Left cardiac atrium (tissue), 4 donors: ENCODE measurements at regions not wholly inside any gene's neighbourhood (a gene's known extent, or its start where the extent isn't known, plus 50 kb on each side); places are given as distances from the start of the nearest gene placed in this dataset.
"Not testable (repeated sequence)": the region's sequence is repeated elsewhere in the genome, so short reads cannot be mapped to it uniquely, and the experiment has no call there.

Source experiments
- ATAC-seq, 2 donors: fragments of 200-7000 bp; cut with Tn5 transposase; one replicate each; pipeline ENCODE4 v1.9.1; 2020; ENCODE audit warnings: mild to moderate bottlenecking in 2 of 2, moderate library complexity in 2 of 2
- DNase-seq: peaks from one replicate; pipeline ENCODE4 v3.0.0-alpha.2; 2020
- intact Hi-C, 2 donors: fragments of 100-400 bp; cut with DNase I; formaldehyde crosslinking; loops; one replicate each; pipeline versions ENCODE4 v1.14.1 to v1.15.1; 2022 to 2023
- donor health status: DM: no; HTN: yes; CAD: no.
- donor health status: DM: no; HTN: yes; CAD: no; lungs with severe emphysema.
- donor health status: DM: yes; HTN: yes; CAD: no.
- donor health status: Dilated cardiomyopathy.

DNA sequence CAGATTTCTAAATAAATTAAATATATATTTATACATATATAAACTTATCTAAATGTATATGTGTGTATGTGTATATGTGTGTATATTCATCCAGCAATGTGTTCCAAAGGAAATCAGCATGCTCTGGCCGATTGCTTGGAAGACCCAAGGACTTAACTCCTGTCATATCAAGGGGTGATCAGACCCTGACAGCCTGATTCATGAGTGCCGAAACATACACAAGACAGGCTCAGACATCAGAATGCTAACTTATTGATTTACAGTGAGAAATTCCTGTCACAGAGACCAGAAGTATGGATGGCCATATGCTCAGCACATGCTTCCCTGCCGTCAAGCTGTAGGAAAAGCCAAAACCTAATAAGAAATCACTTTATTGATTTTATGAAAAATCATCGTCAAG is 545.1 kb upstream of the NR5A2 start:
- ATAC-seq (no peak), DNase-seq (no peak)
- intact Hi-C loops = no loop called here

DNA sequence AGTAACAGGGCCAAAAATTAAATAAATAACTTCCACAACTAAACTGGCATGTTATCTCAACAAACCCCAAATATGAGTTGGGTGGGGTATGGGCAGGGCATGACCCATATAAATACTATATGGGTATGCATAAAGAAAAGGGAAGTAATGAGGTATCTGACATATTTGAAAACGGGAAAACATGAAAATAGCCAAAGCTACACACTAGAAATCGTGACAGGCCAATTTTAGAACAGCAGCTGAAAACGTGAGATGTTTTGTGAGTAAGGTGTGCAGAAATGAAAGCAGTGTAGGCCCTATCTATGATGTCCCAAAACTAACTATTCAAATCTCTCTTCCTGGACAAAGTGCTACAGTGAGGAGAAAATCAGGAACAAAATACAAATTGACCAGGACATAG is 537.9 kb upstream of the NR5A2 start:
- intact Hi-C loops = no loop called here
- ATAC-seq (no peak), DNase-seq (no peak)

DNA sequence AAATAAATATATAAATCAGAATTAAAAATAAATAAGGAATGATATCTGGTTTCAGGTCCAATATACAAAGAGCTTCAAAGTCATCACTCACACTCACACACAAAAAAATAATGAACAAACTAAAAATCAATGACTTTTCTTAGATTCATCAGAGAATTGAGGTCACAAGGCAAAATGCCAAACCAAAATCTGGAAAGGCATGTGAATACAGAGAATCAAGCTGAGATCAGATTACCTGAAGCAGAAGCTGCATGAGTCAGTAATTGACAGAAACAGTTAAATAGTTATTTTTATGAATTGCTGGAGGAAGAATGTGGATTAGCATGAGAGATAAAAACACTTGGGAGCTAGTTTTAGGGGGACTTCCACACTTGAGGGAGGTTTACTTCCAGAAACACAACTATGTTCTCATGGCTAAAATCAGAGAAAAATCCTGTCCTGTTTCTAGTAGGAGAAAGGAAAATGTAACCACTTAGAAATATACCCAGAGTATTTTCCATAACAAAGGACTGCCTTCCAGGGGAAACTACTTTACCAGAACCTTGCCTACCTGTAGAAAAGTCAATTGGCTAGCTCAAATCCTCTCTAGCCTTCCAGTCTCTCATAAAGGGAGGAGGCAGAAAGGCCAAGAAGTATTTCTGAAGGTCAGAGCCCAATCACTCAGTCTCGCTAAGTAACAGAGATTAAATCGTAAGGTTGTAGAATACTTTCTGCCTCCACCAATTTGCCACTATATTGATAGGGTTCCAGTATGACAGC is 536.6 kb upstream of the NR5A2 start:
- ATAC-seq (no peak), DNase-seq (no peak)
- intact Hi-C loops = no loop called here

DNA sequence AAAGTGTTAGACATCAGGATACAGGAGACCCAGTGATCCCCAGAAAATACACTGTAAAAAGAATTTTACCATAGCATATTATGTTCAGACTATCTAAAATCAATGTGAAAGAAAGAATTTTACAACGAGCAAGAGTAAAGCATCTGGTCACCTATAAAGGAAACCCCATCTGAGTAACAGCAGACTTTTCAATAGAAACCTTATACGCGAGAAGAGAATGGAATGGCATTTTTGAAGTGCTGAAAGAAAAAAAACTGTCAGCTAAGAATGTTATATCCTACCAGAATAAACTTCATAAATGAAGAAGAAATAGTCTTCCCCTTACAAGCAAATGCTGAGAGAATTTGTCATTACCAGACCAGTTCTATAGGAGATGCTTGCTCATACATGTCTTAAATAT is 532.1 kb upstream of the NR5A2 start:
- ATAC-seq = no peak
- intact Hi-C loops = no loop called here
- no peak for DNase-seq

DNA sequence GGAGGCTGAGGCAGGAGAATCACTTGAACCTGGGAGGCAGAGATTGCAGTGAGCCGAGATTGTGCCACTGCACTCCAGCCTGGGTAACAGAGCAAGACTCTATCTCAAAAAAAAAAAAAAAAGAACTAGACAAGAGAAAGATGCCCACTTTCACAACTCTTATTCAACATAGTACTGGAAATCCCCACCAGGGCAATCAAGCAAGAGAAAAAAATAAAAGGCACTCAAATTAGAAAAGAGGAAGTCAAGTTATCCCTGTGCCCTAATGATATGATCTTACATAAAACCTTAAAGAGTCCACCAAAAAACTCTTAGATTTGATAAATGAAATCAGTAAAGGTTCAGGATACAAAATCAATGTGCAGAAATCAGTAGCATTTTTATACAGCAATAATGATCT is 528.7 kb upstream of the NR5A2 start:
- ATAC-seq, intact Hi-C loops, DNase-seq: not testable (repeated sequence)

DNA sequence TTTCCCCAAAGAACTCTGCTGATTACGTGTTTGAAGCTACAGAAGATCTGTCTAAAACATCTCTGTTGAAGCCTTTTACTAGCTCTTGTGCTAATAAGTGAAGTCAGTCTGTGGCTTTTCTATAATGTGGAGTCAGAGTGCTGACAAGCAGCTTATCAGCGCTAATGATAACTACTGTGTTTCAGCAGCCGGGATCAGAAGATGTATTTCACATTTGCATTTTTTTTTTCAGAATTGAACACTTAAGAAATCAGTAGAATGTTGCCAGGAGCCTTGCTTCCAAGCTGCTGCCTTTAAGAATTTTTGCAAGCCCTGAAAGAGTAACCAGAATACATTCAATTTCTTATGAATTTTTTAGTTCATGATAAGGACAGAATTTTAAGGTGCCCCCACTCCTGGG is 519.4 kb upstream of the NR5A2 start:
- DNase-seq (no peak), ATAC-seq (no peak)
- intact Hi-C loops = no loop called here

DNA sequence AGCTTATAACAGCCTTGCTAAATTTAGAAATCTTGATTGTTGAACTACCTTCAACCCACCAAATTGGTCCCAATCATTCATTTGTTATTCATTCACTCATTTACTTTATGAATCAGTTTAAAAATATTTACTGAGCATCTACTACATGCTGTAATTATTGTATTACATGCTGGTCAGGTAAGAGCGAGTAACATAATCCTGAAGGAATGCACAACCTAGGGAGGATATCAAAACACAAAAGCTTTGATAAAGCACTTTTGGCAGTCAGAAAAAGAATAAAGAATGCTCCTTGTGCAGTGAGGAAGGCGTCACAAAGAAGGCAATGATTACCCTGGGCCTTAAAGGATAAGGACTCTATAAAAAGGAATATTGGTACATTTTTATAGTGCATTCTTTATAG is 518.9 kb upstream of the NR5A2 start:
- intact Hi-C loops = no loop called here
- ATAC-seq (no peak), DNase-seq (no peak)

DNA sequence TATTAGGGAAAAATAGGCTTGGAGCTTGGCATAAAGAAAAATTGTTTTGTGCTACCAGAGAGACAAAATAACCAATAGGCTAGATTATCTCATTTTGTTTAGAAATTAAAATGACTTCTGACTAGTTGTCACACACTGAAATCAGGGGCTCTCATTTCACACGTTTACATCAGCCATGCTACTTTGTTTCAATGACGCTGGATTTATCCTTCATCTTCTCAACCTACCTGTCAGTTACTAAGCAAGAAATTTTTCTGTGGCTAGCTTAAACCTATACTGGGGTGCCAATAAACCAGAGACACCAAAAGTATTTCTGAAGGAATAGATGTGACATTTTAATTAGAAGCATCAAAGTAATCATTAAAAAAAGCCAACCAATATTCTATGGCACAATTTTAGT is 518.1 kb upstream of the NR5A2 start:
- intact Hi-C loops = no loop called here
- DNase-seq (no peak), ATAC-seq (no peak)

DNA sequence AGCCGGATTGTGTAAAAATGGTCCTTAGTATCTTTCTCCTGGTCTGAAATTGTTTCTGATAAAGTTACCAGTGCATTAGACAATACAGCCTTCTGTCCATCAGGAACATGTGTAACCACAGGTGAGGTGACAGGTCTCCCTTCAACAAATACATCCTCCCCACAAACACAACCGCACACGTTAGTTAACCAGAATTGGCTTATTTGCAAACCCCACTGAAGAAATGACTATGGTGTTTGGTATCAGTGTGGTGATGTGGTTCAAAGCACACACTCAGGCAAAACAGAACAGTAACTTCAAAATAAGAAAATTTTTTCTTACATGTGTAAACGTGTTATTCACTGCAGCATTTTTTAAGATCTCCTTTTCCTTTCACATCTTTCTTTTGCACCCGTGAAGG is 517.2 kb upstream of the NR5A2 start:
- DNase-seq (no peak), ATAC-seq (no peak)
- intact Hi-C loops = no loop called here

DNA sequence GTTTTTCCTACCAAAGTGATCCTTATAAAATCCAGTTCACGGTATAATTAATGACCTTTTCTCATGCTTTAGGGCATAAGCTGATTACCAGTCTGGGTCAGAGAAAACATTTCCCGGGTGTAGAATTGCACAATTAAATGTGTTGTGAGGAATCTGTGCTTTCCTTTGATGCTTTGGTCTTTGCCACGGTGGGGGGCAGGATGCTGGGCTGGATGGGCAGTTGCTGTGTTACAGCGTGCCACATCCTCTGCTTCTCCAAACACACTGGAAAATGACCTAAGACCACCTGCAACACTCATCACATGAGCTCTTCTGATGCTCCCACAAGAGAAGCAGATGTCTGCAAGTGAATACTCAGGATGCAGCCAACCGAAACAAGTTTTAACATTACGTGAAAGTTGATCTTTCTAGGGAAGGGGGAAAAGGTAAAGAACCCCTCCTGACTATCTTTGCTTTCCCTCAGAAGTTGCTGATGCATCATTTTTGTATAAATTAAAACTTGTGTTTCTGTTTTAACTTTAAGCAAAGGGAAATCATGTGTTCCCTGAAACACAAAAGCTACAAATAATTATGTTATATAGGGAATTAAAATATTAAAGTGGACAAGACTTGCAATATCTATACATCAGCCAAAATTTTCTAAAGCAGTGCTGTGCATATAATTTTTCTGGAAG is 515.3 kb upstream of the NR5A2 start:
- intact Hi-C loops = no loop called here
- no peak for ATAC-seq
- DNase-seq = no peak

DNA sequence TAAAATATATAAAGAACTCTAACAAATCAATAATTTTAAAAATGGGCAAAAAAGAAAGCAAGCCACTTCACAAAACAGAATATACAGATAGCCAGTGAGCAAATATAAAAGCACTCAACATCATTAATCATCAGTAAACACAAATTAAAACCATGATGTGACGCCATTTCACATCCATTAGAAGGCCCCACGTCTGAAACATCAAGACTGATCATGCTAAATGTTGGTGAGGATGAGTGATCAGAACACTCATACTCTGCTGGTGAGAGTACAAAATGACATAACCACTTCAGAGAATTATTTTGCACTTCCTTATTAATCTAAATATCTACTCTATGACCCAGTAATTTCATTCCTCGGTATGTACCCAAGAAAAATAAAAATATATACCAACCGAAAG is 512.2 kb upstream of the NR5A2 start:
- ATAC-seq (no peak), DNase-seq (no peak)
- intact Hi-C loops = no loop called here

DNA sequence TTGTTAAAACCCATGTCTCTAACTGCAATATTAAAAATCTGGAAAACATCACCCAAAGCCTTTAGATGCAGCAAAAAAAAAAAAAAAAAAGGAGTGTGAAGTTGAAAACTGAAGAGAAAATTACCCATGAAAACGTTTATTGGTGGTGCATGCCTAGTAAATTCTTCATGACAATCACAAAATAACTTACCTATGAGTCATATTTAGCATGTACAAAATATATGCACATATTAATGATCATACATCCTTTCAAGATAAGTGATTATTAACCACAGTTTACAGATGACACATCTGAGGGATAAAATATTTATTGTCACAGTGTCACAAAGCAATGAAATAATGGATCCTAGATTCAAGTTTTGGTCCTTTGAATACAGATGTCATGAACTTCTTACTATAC is 505.2 kb upstream of the NR5A2 start:
- ATAC-seq (no peak), DNase-seq (no peak)
- intact Hi-C loops = no loop called here

DNA sequence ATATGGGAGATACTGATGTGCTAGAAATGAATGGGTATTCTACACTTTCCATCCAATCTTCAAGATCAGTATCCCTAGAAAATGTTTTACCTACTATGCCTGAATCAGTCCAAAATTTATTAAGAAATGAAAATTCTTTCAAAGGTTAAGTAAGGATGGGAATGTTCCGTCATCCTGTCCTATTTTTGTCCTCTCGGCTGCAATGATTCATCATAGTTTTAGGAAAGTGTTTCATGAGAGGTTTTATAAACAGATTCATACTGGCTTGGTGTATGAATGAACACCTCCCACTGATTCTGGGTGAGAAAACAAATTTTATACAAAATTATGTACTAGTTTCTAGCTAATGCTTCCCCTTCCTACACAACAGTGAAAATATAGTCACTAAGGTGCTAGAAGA is 504.6 kb upstream of the NR5A2 start:
- intact Hi-C loops = no loop called here
- DNase-seq = no peak
- no peak for ATAC-seq

DNA sequence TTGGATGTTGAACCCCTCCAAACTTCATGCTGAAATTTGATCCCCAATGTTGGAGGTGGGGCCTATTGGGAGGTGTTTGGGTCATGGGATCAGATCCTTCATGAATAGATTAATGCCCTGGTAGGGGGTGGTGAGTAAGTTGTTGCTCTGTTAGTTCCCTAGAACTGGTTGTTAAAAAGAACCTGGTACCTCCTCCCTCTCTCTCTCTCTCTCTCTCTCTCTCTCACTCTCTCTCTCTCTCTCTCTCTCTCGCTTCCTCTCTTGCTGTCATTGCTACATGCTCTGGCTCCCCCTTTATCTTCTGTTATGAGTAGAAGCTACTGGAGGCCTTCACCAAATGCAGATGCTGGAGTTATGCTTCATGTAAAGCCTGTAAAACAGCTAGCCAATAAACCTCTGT is 498.2 kb upstream of the NR5A2 start:
- no peak for ATAC-seq
- intact Hi-C loops = no loop called here
- no peak for DNase-seq

DNA sequence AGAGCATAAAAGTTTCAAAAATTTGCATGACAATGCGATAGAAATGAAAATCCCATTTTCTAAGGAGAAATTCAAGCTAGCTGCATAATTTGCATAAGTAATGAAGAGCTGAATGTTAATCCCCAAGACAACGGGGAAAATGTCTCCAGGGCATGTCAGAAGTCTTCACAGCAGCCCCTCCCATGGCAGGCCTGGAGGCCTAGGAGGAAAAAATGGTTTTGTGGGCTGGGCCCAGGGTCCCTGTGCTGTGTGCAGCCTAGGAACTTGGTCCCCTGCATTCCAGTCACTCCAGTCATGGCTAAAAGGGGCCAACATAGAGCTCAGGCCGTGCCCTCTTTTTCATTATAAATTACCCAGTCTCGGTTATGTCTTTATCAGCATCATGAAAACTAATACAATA is 494.1 kb upstream of the NR5A2 start:
- intact Hi-C loops, ATAC-seq: not testable (repeated sequence)

DNA sequence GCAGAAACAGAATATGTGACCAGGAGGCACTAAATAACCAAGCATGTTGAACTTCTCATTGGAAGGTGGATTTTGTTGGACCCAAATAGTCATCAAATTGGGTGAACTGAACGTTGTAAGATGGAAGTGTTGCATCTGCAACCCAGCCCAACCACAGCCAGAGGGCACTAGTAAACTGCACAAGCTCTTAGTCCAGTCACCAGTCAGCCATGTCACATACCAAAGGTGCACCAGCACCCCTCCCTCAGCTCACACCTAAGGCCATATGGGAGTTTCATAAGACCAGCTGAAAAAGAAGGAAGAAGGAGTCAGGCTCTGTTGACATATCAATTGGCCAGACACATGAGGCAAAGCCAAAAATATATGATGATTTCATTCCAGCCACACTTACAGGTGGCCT is 481.7 kb upstream of the NR5A2 start:
- intact Hi-C loops = no loop called here
- no peak for ATAC-seq
- no peak for DNase-seq

More for the DNA sequence above, 494.1 kb upstream of the NR5A2 start:
- DNase-seq = not testable (repeated sequence)

DNA sequence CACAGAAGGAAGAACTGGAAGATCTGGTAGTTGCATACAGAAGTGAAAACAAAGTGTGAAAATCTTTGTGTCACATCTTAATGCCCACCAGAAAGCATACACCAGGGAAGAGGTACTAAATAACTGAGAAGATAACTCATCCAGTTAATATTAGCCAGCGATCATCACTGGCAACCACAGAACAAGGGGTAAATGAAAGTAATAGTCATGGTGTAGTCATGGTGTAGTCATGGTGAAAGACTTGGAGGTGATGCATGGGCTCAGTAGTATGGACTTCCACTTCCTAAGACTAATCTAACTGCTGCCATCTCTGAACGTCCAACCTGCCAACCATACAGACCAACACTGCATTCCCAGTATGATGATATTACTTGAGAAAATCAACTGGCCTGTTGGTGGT is 481.2 kb upstream of the NR5A2 start:
- intact Hi-C loops = no loop called here
- ATAC-seq = no peak
- DNase-seq = no peak

DNA sequence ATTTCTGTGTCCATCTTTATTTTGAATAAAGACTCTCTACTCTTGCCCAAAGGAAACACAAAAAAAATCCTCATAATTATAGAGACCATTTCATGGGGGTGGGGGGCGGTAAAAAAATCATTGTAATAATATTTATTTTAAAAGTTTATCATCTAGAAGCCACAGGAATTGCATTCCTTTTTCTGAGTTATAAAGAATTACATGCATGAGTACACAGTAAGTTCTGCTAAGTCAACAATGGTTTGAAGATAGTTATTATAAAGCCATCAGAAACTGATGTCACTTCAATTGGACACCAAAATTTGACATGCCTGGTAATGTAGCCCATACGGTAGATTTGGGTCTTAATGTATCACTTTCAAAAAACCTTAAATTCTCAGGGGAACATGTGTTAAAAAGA is 478.1 kb upstream of the NR5A2 start:
- intact Hi-C loops = no loop called here
- no peak for ATAC-seq
- DNase-seq = no peak

DNA sequence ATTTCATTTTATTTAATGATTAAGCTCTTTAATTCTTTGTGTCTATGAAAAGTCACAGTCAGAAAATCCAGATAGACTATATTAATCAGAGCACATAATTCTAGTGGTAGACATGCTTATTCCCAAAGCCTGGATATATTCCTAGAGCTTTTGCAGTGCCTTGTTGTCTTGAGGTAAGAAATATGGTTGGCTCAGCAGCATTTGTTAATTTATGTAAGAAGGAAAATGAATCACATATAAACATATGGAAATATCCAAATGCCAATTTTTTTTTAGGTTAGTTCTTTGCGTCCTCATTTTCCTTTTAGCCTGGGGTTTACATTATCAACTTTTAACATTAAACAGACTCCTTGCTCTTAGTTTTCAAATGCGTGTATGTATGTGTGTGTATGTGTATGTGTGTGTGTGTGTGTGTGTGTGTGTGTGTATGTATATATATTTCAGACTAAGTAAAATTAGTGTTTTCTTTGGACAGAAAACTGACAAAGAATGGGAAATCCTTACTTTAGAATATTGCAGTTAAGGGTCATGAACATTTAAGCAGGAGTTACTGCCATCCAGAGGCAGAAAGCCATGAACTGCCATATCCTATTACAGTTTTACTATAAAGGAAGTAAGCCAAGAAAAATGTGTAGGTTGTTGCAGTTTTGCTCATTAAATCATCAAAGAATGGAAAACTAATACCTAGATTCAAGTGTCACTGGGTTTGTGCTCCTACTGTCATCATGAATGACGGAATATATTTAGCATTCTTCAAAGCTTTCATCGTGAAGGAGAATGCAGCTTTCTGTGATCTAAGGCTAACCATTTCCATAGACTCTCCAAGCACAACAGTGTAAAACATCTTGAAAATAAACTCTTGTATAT is 477.1 kb upstream of the NR5A2 start:
- DNase-seq = no peak
- intact Hi-C loops = loop anchor here in 1 of 2 donors (5.0 kb wide), 1 partner anchor 793 kb away; no protein-coding TSS in a partner anchor

DNA sequence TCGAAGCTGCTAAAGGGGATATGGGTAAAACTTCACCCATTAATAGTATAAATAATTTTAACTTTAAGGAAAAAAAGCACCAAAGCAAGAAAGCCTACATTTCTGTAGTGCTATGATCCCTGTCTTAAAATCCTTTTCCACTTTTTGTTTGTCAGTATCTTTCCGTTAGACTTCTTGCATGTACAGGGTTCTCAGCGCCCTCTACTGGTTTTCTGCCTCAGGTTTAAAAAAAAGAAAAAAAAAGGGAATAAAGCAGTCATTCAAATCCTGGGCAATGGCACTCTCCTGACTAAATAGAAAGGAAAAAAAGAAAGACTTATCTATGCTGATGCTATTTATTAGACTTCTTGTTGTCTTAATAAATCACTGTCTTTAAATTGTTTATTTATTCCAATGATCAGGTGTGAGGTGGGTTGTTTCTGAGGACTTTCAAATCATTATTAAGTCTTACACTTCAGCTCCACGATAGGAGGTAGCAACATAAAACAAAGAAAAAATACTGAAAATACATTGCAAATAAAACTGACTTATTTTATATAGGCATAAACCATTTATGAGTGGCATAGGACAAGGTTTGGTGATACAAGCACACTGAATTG is 475.4 kb upstream of the NR5A2 start:
- peak; percentile 21 for DNase-seq
- no peak for ATAC-seq
- intact Hi-C loops = loop anchor here in 1 of 2 donors (5.0 kb wide), 1 partner anchor 795 kb away; no protein-coding TSS in a partner anchor

More for the DNA sequence above, 477.1 kb upstream of the NR5A2 start:
- no peak for ATAC-seq
